ENCODE measurements at regions not wholly inside any gene's neighbourhood (a gene's known extent, or its start where the extent isn't known, plus 50 kb on each side); places are given as distances from the start of the nearest gene placed in this dataset.

DNA sequence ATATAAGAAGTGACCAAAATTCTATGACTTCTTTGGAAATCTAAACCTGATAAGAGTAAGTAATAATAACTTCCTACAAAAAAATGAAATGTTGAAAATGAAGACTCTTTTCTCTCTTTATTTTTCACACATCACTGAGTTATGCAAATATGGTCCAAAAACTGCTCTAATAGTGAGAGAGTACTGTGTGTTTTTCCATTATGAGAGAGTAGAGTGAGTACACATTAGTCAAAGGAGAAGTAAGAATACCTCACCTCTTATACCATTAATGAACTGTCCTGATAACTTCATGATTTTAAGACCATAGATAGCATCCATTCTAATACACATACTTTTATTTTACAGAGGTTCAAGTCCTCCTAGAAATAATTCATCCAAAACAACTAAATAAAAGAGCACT is 1310.2 kb downstream of the SI start:
- TF ChIP-seq GATA2 (IDR thresholded peaks at IDR 0.05; ENCODE audit: low read depth, low read length) (no peak), GATA3 (IDR thresholded peaks at IDR 0.05; ENCODE audit: low read depth, low read length) (no peak)

Data from SH-SY5Y (cell line).